Activated T-cell treated with anti-CD3 and anti-CD28 coated beads, Interleukin-2, amount 50 U/mL, for 4 hours (primary cell): ENCODE measurements at regions not wholly inside any gene's neighbourhood (a gene's known extent, or its start where the extent isn't known, plus 50 kb on each side); places are given as distances from the start of the nearest gene placed in this dataset.
"Not testable (repeated sequence)": the region's sequence is repeated elsewhere in the genome, so short reads cannot be mapped to it uniquely, and the experiment has no call there.

Source experiments
- ATAC-seq, 2 donors: fragments of 200-7000 bp; cut with Tn5 transposase; one replicate each; pipeline ENCODE4 v1.10.0; 2021
- DNase-seq: peaks from one replicate; pipeline ENCODE4 v3.0.0-alpha.2; 2020
- H3K27me3 Mint-ChIP-seq: one replicate; pipeline ENCODE4 v1.8.0; 2021; ENCODE audit warnings: low read depth, mixed read lengths
- H3K36me3 Mint-ChIP-seq: one replicate; pipeline ENCODE4 v1.8.0; 2022; ENCODE audit warnings: mixed read lengths; ENCODE audit not compliant: insufficient read depth
- H3K4me1 Mint-ChIP-seq: one replicate; pipeline ENCODE4 v1.8.0; 2021; ENCODE audit warnings: low read depth, mixed read lengths
- H3K4me3 Mint-ChIP-seq: one replicate; pipeline ENCODE4 v1.8.0; 2021; ENCODE audit warnings: mild to moderate bottlenecking, moderate library complexity, mixed read lengths
- H3K9me3 Mint-ChIP-seq: one replicate; pipeline ENCODE4 v1.8.0; 2021; ENCODE audit warnings: mixed read lengths

DNA sequence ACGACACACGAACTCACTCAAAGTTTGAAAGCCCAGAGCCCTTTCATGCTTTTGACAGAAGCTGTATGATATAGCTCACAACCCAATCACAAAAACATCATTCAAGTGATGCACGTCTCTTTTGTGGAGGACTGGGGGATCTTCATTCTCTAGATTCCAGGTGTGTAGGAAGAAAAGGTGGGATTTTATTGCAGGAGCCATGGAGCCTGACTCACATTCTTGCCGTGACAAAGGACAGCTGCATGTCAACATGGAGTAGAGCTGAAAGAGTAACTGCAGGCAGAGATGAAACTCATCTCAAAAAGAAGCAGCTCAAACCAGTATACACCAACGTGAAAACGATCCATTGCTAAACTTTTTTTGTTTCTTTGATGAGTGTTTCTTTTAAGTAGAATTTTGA lies 50.9 kb upstream of the PDE1A start:
- no peaks in the 10 kb centered on the region for H3K27me3 Mint-ChIP-seq

DNA sequence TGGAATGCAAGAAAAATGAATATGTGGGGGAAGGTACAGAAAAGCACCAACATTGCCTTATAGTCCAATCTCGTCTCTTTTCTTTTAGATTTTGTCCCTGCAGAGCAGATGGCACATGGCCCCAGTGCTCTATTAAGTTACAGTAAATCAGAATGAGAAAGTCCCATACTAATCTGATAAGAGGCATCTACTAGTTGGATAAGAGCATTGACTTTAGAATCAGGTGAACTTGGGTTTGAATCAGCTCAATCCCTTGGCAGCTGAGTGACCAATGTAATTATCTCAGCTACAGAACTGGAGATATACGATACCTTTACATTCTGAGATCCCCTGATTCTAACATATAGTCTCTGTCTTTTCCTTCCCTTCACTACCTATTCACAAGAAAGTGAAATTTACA lies 54.8 kb upstream of the PDE1A start:
- Mint-ChIP-seq H3K27me3 (no peaks in the 10 kb centered on the region), H3K9me3 (no peaks in the 10 kb centered on the region), H3K36me3 (no peaks in the 10 kb centered on the region), H3K4me1 (no peaks in the 10 kb centered on the region), H3K4me3 (no peak overlapping the region)
- ATAC-seq (no peak), DNase-seq (no peak)

More for the DNA sequence above, 50.9 kb upstream of the PDE1A start:
- Mint-ChIP-seq H3K4me3 (no peak overlapping the region), H3K9me3 (peaks cover 5% of the 10 kb centered on the region), H3K36me3 (no peaks in the 10 kb centered on the region), H3K4me1 (no peaks in the 10 kb centered on the region)
- DNase-seq (no peak), ATAC-seq (no peak)

DNA sequence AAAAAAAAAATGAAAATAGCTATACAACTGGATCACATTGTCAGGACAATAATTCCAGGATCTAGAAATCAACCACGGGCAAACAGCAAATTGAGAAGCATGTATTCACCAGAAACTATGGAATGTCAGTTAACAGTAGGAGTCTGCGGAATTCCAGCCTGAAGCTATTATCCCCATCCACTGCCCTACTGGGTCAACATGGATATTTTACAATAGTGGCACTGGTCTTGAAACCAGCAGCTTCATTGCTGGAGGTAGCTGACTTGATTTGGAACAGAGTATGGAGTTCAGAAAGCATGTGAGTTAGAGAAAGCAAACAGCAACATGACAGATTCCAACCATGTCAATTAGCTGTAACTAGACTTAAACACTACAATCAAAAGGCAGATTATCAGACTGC lies 55.7 kb upstream of the PDE1A start:
- Mint-ChIP-seq H3K9me3 (no peaks in the 10 kb centered on the region), H3K4me1 (no peaks in the 10 kb centered on the region), H3K4me3 (no peak overlapping the region), H3K27me3 (no peaks in the 10 kb centered on the region), H3K36me3 (no peaks in the 10 kb centered on the region)
- no peak for ATAC-seq
- no peak for DNase-seq

DNA sequence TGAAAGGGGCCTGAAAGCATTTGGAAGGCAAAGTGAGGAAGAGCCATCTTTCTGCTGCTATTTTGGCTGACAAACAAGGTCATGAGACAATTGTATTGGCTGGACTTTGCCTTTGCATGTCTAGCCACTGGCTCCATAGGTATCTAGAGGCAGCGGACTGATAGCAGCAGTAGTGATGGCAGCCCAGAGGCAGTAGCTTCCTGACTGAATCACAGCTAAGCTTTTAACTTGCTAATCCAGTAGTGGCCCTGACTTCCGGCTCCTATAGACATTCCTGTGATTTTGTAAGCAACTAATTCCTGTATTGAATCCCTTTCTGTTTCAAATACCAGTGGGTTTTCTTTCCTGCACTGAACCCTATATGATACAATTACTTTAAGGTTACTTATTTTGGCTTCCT lies 69.8 kb upstream of the PDE1A start:
- no peak for ATAC-seq
- H3K27me3 Mint-ChIP-seq: no peaks in the 10 kb centered on the region
- H3K9me3 Mint-ChIP-seq: no peaks in the 10 kb centered on the region
- no peak for DNase-seq
- H3K4me1 Mint-ChIP-seq: no peaks in the 10 kb centered on the region
- H3K36me3 Mint-ChIP-seq: no peaks in the 10 kb centered on the region
- H3K4me3 Mint-ChIP-seq: no peak overlapping the region

DNA sequence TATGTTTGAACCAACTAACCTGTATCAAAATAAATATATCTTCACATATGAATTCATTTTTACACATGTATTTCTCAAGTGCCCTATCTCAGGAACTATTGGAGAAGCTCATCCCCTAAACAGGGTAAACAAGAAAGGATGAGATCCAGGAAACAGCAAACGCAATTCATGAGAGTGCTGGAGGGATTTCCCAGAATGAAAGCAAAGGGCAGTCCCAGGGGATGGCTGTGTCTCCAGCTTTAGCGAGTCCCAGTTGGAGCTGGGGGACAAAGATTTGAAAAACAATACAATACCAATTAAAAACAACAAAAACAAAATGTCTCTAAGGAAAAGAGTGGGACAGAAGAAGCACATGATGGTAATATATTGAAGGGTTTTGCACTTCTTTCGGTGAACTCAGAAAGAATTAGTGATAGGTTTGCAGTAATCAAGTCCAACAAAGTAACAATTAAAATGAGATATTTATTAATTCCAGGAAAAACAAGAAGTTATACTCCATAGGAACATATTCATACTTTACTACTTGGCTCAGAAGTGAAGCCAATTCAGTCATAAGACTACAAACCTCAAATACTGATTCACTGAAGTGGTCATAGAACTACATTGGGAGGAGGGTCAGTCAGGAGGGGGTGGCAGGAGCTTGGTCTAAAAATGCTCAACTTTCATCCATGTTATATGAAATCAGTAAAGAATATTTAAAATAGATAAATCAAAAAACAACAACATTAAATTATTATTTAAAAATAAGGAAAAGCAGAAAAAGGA lies 73.1 kb upstream of the PDE1A start:
- DNase-seq: no peak
- Mint-ChIP-seq H3K4me3 (no peak overlapping the region), H3K9me3 (no peaks in the 10 kb centered on the region), H3K27me3 (no peaks in the 10 kb centered on the region), H3K4me1 (no peaks in the 10 kb centered on the region), H3K36me3 (no peaks in the 10 kb centered on the region)
- ATAC-seq: no peak

DNA sequence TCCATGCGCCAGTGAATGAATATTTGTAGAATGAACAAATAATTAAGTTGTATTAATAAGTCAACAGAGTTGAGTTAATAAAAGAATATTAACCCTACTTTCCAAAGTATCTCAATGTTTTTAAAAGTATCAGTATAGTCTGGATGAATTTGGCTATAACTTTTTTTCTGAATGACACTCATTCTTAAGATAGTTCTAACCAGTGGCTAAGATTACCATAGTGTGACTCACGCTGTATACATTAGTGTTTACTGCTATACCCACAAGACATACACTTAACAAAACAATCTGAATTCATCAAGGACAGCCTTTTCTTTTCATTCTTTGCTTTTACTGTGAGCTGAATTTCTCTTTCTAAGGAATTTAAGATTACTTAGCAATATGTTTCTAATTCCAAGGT lies 77.0 kb upstream of the PDE1A start:
- Mint-ChIP-seq H3K36me3 (no peaks in the 10 kb centered on the region), H3K27me3 (no peaks in the 10 kb centered on the region), H3K4me1 (no peaks in the 10 kb centered on the region), H3K9me3 (no peaks in the 10 kb centered on the region), H3K4me3 (no peak overlapping the region)
- DNase-seq (no peak), ATAC-seq (no peak)

DNA sequence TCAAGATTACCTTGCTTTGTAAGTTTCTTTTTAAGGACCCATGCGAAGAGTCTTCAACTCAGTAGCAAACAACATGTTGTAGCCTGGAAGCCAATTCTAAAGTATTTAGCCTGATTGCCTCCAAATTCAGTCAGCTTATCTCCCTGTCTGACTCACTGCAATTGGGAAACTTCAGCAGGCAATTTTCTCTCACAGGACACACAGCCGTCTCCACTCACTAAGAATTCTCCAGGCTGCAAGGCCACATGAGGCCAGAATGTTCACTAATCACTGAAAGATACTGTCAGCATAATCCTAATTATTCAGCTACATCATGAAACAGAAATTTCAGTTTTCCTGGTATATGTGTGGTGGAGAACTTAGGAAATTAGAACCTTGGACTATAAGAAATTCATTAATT lies 78.1 kb upstream of the PDE1A start:
- ATAC-seq (no peak), DNase-seq (no peak)
- H3K4me3 Mint-ChIP-seq: no peak overlapping the region
- H3K4me1 Mint-ChIP-seq: no peaks in the 10 kb centered on the region
- H3K36me3 Mint-ChIP-seq: no peaks in the 10 kb centered on the region
- no peaks in the 10 kb centered on the region for H3K9me3 Mint-ChIP-seq
- H3K27me3 Mint-ChIP-seq: no peaks in the 10 kb centered on the region

DNA sequence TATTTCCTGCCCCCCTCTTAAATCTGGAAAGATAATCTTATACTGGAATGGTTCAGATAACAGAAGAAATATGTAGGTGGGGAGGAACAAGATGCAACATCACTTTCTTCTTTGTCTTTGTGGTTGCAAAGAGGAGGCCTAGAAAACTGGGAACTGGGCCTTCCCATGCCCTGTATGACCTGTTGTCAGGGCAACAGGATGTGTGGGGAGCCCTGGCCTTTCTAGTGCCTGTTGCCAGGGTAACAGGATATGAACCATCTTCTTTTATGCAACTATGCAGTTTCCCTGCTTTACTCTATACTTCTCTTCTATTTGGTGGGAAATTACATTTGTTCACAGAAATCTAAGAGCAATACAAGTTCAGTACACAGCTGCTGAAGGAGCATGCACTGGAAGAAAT lies 79.8 kb upstream of the PDE1A start:
- ATAC-seq (no peak), DNase-seq (no peak)
- Mint-ChIP-seq H3K36me3 (no peaks in the 10 kb centered on the region), H3K4me1 (no peaks in the 10 kb centered on the region), H3K4me3 (no peak overlapping the region), H3K9me3 (no peaks in the 10 kb centered on the region), H3K27me3 (no peaks in the 10 kb centered on the region)

DNA sequence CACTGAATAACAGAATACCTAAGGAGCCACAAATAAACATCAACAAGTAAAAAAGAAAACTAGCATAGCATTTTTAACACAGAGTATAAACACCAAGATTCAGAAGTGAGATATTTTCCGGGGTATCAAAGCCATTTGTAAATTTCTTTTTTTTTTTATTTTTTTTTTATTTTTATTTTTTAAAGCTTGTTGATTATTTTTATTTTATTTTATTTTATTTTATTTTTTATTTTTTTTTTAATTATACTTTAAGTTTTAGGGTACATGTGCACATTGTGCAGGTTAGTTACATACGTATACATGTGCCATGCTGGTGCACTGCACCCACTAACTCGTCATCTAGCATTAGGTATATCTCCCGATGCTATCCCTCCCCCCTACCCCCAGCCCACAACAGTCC lies 81.7 kb upstream of the PDE1A start:
- DNase-seq, H3K9me3 Mint-ChIP-seq, H3K4me1 Mint-ChIP-seq, H3K36me3 Mint-ChIP-seq, ATAC-seq, H3K4me3 Mint-ChIP-seq, H3K27me3 Mint-ChIP-seq: not testable (repeated sequence)

DNA sequence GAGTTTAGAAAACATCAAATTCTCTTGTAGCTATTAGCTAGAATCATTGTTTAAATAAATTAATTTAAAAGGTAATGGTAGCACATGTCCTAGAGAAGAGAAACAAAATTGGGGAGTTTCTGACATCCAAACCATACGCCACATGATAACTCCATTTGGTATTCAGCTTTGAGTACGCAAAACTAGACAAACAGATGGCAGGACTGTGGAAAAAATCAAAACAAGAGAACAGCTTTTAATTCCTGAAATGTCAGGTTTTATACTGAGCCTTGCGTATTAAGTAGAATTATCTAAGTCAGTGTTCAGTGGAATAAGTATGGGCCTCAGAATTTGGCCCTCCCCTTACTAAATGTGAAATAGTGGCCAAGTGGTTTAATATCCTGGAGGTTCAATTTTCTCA lies 82.4 kb upstream of the PDE1A start:
- H3K36me3 Mint-ChIP-seq: no peaks in the 10 kb centered on the region
- ATAC-seq (no peak), DNase-seq (no peak)
- no peaks in the 10 kb centered on the region for H3K9me3 Mint-ChIP-seq
- no peaks in the 10 kb centered on the region for H3K4me1 Mint-ChIP-seq
- no peak overlapping the region for H3K4me3 Mint-ChIP-seq
- H3K27me3 Mint-ChIP-seq: peaks cover 4% of the 10 kb centered on the region

DNA sequence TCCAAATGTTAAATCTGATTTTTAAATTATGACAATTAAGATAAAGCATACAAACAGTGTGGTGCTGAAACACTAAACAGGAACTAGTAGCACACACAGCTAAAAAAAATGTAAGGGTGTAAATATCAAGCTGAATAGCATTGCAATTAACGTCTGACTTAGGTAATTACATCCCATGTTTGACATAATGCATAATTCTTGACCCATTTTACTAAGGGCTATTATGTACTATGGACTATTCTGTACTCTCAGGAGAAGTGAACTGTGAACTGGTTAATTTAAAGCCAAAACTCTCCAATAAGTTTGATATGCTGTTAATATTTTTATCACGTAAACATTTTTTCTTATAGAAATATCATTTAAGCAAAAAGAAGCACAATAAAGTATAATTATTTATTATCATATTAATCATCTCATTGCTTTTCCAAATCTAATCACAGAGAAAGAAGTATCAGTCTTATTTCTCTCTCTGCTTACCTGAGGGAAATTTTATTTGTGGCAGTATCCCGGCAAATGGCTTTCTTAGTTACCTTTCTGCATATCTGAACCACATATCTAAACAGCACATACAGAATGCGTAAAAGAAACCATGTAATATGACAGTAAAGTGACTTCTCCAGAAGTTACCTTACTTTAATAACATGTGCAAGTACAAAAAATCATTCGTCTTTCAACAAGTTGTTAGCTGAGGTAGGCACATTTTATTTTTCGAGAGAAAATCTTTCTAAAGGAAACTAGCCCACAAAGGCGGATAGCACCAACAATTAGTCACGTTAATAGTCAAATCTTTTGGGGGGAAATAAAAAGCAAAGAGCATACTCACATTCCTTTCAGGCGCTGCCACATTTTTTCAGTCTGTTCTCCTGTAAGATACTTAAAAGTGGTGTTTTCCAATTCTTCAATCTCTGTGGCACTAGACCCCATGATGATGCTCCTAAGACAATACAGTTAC lies 94.9 kb upstream of the PDE1A start:
- ATAC-seq (no peak), DNase-seq (no peak)
- Mint-ChIP-seq H3K4me3 (no peak overlapping the region), H3K27me3 (peaks cover 2% of the 10 kb centered on the region), H3K36me3 (no peaks in the 10 kb centered on the region), H3K4me1 (no peaks in the 10 kb centered on the region), H3K9me3 (no peaks in the 10 kb centered on the region)

DNA sequence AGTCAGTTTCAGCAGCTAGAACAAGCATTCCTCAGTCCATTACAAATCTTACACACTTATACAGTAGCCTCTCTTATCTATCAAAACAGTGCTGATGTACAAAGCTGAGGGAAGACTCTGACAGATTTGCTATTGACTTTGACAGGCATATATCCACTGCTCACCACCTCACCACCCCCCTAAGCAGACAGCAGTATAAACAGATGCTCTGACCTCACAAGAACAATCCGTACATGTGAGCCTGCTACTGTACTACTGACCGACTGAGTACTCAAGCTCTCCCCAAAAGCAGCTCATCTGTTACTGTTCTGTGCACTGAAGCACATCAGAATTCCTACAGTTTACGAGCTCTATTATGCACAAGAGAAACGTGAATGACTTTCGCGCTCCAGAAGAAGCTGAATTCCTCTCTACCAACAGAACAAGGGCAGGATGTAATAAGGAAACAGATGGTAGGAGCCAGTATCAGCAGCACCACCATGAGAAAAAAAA lies 95.6 kb upstream of the PDE1A start:
- ATAC-seq (no peak), DNase-seq (no peak)
- no peak overlapping the region for H3K4me3 Mint-ChIP-seq
- no peaks in the 10 kb centered on the region for H3K9me3 Mint-ChIP-seq
- no peaks in the 10 kb centered on the region for H3K4me1 Mint-ChIP-seq
- H3K36me3 Mint-ChIP-seq: no peaks in the 10 kb centered on the region
- peaks cover 2% of the 10 kb centered on the region for H3K27me3 Mint-ChIP-seq

DNA sequence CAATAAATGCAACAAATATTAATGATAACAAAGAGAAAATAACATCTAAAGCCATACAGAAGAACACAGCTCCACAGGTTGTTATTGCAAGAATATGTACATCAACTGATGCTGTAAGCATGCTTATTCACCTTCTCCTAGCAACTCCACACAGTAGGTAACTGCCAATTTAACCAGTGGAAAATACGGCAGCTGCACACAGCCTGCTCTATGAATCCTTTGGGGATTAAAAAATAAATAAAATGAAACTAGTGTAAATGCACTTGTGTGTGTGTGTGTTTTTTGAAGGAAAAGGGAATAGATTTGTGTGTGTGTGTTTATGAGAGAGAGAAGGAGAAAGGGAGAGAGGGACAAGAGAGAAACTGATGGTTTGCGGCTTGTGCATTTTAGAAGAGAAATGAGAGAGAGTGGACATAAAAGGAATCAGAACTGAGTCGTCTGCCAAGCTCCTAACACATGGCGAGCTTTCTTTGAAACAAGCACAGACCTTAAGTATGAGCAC lies 96.2 kb upstream of the PDE1A start:
- peaks cover 2% of the 10 kb centered on the region for H3K27me3 Mint-ChIP-seq
- ATAC-seq (no peak), DNase-seq (no peak)
- H3K9me3 Mint-ChIP-seq: no peaks in the 10 kb centered on the region
- no peaks in the 10 kb centered on the region for H3K4me1 Mint-ChIP-seq
- no peaks in the 10 kb centered on the region for H3K36me3 Mint-ChIP-seq
- no peak overlapping the region for H3K4me3 Mint-ChIP-seq

DNA sequence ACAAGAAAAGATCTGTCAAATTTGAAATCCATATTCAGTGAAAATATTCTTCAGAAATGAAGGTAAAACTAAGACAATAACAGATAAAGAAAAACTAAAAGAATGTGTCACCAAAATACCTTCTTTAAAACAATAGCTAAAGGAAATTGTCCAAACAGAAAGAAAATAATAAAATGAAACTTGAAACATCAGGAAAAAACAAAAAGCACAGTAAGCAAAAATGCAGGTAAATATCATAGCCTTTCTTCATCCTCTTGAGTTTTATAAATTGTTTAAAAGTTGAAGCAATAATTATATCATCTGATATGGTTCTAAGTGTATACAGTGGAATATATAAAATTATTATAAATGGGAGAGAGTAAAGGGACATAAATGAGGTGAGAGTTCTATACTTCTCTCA lies 103.8 kb upstream of the PDE1A start:
- H3K9me3 Mint-ChIP-seq: no peaks in the 10 kb centered on the region
- no peaks in the 10 kb centered on the region for H3K36me3 Mint-ChIP-seq
- H3K4me3 Mint-ChIP-seq: no peak overlapping the region
- no peak for DNase-seq
- H3K4me1 Mint-ChIP-seq: no peaks in the 10 kb centered on the region
- no peak for ATAC-seq
- no peaks in the 10 kb centered on the region for H3K27me3 Mint-ChIP-seq

DNA sequence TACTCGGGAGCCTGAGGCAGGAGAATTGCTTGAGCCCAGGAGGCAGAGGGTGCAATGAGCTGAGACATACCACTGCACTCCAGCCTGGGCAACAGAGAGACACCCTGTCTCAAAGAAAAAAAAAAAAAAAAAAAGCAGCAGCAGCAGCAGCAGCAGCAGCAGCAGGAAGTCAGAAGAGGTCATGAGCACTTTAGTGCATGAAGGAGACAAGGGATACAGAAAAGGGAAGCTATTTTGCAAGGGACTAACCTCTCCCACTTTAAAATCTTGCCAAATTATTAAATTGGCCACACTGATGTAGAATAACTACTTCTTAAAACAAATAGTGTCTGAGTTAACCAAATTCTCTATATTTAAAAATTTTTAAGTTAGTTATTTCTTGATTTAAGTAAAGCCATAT lies 113.4 kb upstream of the PDE1A start:
- no peak for DNase-seq
- ATAC-seq: no peak

More for the DNA sequence above, 113.4 kb upstream of the PDE1A start:
- H3K27me3 Mint-ChIP-seq: no peaks in the 10 kb centered on the region
- H3K36me3 Mint-ChIP-seq: no peaks in the 10 kb centered on the region
- H3K4me1 Mint-ChIP-seq: no peaks in the 10 kb centered on the region
- H3K9me3 Mint-ChIP-seq: no peaks in the 10 kb centered on the region
- H3K4me3 Mint-ChIP-seq: no peak overlapping the region
